AG09319 (cell line): ENCODE measurements at regions not wholly inside any gene's neighbourhood (a gene's known extent, or its start where the extent isn't known, plus 50 kb on each side); places are given as distances from the start of the nearest gene placed in this dataset.

Experiments
- DNase-seq: peaks from one replicate; pipeline ENCODE4 v3.0.0-alpha.2; 2010; ENCODE audit warnings: low read depth; ENCODE audit errors: extremely low read depth
- CTCF ChIP-seq: IDR thresholded peaks from 2 replicates; pipeline ENCODE4 v1.5.1; 2011; ENCODE audit warnings: low read depth, mild to moderate bottlenecking, inconsistent platforms, low read length, moderate library complexity

DNA sequence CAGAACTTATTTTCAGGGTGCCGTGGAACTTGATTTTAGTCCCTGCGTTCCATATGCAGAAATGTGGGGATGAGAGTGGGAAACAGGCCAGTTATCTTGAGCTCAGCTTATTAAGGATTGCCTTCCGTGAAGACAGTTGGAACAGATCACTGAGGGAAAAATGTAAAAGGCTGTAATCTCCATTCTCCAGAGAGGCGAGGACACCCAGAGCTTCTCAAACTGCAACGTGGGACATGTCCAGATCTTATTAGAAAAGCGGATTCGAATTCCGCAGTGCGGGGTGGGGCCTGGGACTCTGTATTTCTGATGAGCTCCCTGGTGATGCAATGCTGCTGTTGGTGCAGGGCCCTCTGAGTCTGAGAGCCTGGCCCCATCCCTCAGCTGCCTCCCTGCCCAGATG is 185.6 kb upstream of the CIBAR2 start:
- TF ChIP-seq CTCF, result no peak
- DNase-seq, result no peak

- no peak for TF ChIP-seq CTCF
- DNase-seq, result no peak
Measured at GRCh38 chr16:85300406-85300968, 188.2 kb upstream of the CIBAR2 start.

DNA sequence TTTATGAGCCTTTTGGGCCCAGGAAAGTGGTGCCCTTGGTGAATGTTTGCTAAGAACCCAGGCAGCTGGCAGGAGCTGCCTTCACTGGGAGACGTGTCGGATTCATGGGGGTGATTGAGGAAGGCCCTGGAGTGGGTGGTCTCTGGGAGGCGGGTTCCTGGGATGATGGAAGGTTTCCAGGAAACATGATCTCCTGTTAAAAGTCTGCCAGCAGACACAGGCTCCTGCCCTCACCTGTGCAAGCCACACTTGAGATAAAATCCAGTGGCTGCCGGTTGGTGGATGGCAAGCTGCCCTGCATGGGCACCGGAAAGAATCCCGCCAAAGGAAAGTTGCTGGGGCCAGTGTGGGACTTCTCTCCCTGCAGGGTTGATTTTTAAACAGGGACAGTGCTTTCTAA is 189.0 kb upstream of the CIBAR2 start:
- TF ChIP-seq CTCF, result no peak
- DNase-seq, result no peak

DNA sequence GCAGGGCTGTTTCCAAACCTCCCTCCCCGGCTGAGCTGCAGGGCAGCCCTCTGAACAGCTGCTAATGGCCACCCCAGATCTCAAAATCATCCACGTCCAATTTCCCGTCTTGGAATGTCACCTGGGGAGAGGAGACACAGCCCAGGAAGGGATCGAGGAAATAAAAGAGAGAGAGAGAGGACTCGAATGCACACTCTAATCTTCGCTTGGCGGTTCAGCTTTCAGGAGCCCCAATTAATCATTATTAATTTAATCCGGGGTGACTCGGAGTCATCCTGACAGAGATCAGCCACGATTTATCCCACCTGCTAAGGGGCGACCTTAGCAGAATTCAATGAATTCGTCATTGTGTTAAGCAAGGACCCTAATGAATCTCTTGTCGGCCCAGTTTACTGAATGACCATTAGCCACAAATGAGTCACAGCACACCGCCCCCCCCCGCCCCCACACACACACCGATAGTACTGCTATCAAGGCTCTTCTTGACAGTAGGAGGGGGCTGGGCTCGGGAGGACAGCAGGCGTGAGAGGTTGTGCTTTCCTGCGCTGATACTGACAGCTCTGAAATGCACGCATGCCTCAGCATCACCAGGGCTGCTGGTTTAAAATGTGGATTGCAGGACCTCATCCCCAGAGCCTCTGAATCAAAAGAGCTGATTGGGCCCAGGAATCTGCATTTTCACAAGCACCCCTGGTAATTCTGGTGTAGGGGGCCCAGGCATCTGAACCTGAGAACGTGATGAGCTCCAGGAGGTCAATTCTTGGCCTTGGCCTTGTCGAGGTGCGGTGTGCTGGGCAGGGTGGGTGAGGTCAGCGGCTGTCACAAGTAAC is 190.0 kb upstream of the CIBAR2 start:
- no peak for TF ChIP-seq CTCF

DNA sequence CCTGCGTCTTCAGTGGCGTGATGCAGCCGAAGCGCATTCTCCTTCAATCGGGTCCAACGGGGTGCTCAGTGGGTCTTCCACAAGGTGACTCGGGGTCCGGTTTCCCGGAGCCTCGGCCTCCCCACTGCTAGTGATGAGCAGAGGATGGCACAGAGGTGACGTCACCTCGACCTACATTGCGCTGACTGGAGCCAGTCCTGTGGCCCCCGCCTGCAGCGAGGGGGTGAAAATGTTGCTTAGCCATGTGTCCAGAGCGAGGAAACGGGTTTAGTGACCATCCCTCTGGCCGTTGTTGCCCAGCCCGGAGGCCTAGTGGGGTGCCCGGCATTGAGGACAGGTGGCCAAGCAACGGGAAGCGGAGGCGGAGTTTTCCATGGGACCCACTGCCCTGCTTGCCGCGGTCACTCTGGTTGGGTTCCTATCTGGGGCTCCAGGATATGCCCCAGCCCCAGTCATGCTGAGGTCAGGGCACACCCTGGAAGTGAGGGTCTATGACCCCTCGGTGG is 190.6 kb upstream of the CIBAR2 start:
- no peak for TF ChIP-seq CTCF
- no peak for DNase-seq

More for the DNA sequence above, 190.0 kb upstream of the CIBAR2 start:
- DNase-seq, result no peak

DNA sequence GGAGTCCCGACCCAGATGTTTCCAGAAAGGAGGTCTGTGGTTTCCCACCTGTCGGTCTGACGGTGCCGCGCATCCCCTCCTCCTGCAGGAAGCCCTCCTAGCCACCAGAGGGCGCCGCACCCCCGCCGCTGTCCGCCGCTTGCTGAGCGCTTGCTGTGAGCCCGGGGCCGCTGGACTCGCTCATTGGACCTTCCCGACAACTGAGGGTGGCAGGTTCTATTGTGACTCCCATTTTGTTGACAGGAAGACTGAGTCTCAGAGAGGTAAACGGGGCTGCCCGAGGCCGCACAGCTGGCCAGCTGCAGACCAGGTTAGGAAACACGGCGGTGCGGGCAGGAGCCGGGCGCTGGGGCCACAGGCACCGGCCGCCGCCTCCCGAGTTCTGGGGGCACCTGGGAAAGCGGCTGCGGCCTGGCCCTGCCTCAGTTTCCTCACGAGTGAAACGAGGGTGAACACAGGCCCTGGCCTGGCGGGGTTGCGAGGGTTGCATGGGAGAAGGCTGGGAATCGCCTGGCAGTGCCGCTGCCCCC is 191.1 kb upstream of the CIBAR2 start:
- DNase-seq, result no peak
- peak; percentile 68 for TF ChIP-seq CTCF

- DNase-seq, result no peak
- TF ChIP-seq CTCF, result no peak
Measured at GRCh38 chr16:85304337-85304736, 192.1 kb upstream of the CIBAR2 start.
